Lung (tissue), 11 donors: ENCODE measurements at regions not wholly inside any gene's neighbourhood (a gene's known extent, or its start where the extent isn't known, plus 50 kb on each side); places are given as distances from the start of the nearest gene placed in this dataset.

Experiments used
- ATAC-seq: fragments of 200-7000 bp; cut with Tn5 transposase; one replicate; pipeline ENCODE4 v1.9.1; 2020; ENCODE audit warnings: moderate number of reproducible peaks; ENCODE audit not compliant: insufficient read depth, low FRiP score
- DNase-seq, 3 donors: peaks; one replicate each; pipeline ENCODE4 v3.0.0-alpha.2; 2013 to 2017
- H3K27ac ChIP-seq, 2 donors: one replicate each; pipeline ENCODE4 v1.5.1; 2013; ENCODE audit warnings: mild to moderate bottlenecking in 2 of 2, moderate library complexity in 2 of 2, control low read depth in 1 of 2, inconsistent platforms in 1 of 2, low read depth in 1 of 2, low read length in 1 of 2
- H3K27me3 ChIP-seq, 3 donors: one replicate each; pipeline ENCODE4 v1.5.1; 2013; ENCODE audit warnings: low read length in 2 of 3; ENCODE audit not compliant: control insufficient read depth in 3 of 3, insufficient read depth in 3 of 3
- H3K36me3 ChIP-seq, 4 donors: one replicate each; pipeline ENCODE4 v1.5.1; 2013; ENCODE audit warnings: low read length in 4 of 4, mild to moderate bottlenecking in 1 of 4, moderate library complexity in 1 of 4; ENCODE audit not compliant: control insufficient read depth in 4 of 4, insufficient read depth in 4 of 4
- H3K4me1 ChIP-seq, 5 donors: one replicate each; pipeline ENCODE4 v1.5.1; 2013; ENCODE audit warnings: low read length in 5 of 5, mild to moderate bottlenecking in 2 of 5, moderate library complexity in 1 of 5; ENCODE audit not compliant: control insufficient read depth in 5 of 5, insufficient read depth in 5 of 5
- H3K4me3 ChIP-seq: one replicate; pipeline ENCODE4 v1.5.1; 2013; ENCODE audit warnings: mild to moderate bottlenecking, control low read depth, moderate library complexity
- H3K9ac ChIP-seq, 2 donors: one replicate each; pipeline ENCODE4 v1.5.1; 2013; ENCODE audit warnings: low read length in 2 of 2, control low read depth in 1 of 2; ENCODE audit not compliant: insufficient read depth in 1 of 2
- H3K9me3 ChIP-seq, 4 donors: one replicate each; pipeline ENCODE4 v1.5.1; 2013; ENCODE audit warnings: low read length in 3 of 4, mild to moderate bottlenecking in 1 of 4, moderate library complexity in 1 of 4; ENCODE audit not compliant: control insufficient read depth in 4 of 4, insufficient read depth in 3 of 4
- CTCF ChIP-seq: IDR thresholded peaks from 2 replicates; pipeline ENCODE4 v1.5.1; 2012; ENCODE audit warnings: mild to moderate bottlenecking; ENCODE audit errors: control extremely low read depth, extremely low read depth
- WGBS, 2 donors: extraction: QIAGEN DNeasy Blood & Tissue Kit; methylation state at CpG; one replicate each; pipeline ENCODE4 v1.1.7; 2013; 5-methylcytosine and 5-hydroxymethylcytosine counted together
- donor health status: control.
- donor health status: control.
- donor health status: Bipolar disorder and iron deficiency.
- donor health status: healthy.
- donor health status: DM: yes; HTN: yes; CAD: no.

GRCh38 chrX:39681885-39682284, 415.9 kb downstream of the BCOR start:
- WGBS, 2 donors: 81 to 90% methylated on average over 12 of the region's 12 CpGs
- no peak for DNase-seq
- TF ChIP-seq CTCF: no peak

GRCh38 chrX:39682778-39683177, 415.0 kb downstream of the BCOR start:
- no peak overlapping the region for H3K4me3 ChIP-seq
- peaks cover 0 to 8% (median 0%) of the 10 kb centered on the region in 4 donors for H3K9me3 ChIP-seq
- H3K36me3 ChIP-seq: no peaks in the 10 kb centered on the region
- DNase-seq (no peak), ATAC-seq (no peak)
- no peak for TF ChIP-seq CTCF
- no peak overlapping the region for H3K9ac ChIP-seq
- H3K4me1 ChIP-seq: peaks cover 0 to 11% (median 2%) of the 10 kb centered on the region in 5 donors
- 88 to 100% methylated on average over 3 of the region's 3 CpGs for WGBS, 2 donors
- H3K27me3 ChIP-seq: peaks cover 4 to 14% (median 5%) of the 10 kb centered on the region in 3 donors
- no peak overlapping the region for H3K27ac ChIP-seq

More at GRCh38 chrX:39681885-39682284, 415.9 kb downstream of the BCOR start:
- H3K4me3 ChIP-seq: no peak overlapping the region
- no peaks in the 10 kb centered on the region for H3K36me3 ChIP-seq
- H3K27ac ChIP-seq: no peak overlapping the region
- no peak for ATAC-seq
- peaks cover 0 to 2% (median 0%) of the 10 kb centered on the region in 5 donors for H3K4me1 ChIP-seq
- no peak overlapping the region for H3K9ac ChIP-seq
- H3K9me3 ChIP-seq: peaks cover 0 to 11% (median 0%) of the 10 kb centered on the region in 4 donors
- H3K27me3 ChIP-seq: peaks cover 4 to 14% (median 5%) of the 10 kb centered on the region in 3 donors

- TF ChIP-seq CTCF: no peak
- Histone ChIP-seq H3K27ac (no peak overlapping the region), H3K9ac (no peak overlapping the region)
Measured at GRCh38 chrX:39688219-39688575, 409.6 kb downstream of the BCOR start.

More at GRCh38 chrX:39688219-39688575, 409.6 kb downstream of the BCOR start:
- H3K9me3 ChIP-seq: peaks cover 0 to 7% (median 0%) of the 10 kb centered on the region in 4 donors
- no peak overlapping the region for H3K4me3 ChIP-seq
- DNase-seq (no peak), ATAC-seq (no peak)
- peaks cover 0 to 16% (median 6%) of the 10 kb centered on the region in 5 donors for H3K4me1 ChIP-seq
- peaks cover 0 to 17% (median 5%) of the 10 kb centered on the region in 3 donors for H3K27me3 ChIP-seq
- H3K36me3 ChIP-seq: no peaks in the 10 kb centered on the region
- 35 to 46% methylated on average over 9 of the region's 9 CpGs for WGBS, 2 donors
